ENCODE measurements at regions not wholly inside any gene's neighbourhood (a gene's known extent, or its start where the extent isn't known, plus 50 kb on each side); places are given as distances from the start of the nearest gene placed in this dataset.

- DNase-seq (ENCODE audit: low read depth): no peak
- no peak for TF ChIP-seq CTCF (conservative IDR thresholded peaks at IDR 0.05; ENCODE audit: low read length)
- no peak overlapping the region for H3K4me3 ChIP-seq (ENCODE audit: low read length)
These were observed 207.8 kb upstream of the FOXQ1 start for GRCh38 chr6:1103945-1104623.

- no peak for TF ChIP-seq CTCF (conservative IDR thresholded peaks at IDR 0.05; ENCODE audit: low read length)
- no peak for DNase-seq (ENCODE audit: low read depth)
- no peak overlapping the region for H3K4me3 ChIP-seq (ENCODE audit: low read length)
These were observed 208.9 kb upstream of the FOXQ1 start for GRCh38 chr6:1103021-1103420.

- TF ChIP-seq CTCF (conservative IDR thresholded peaks at IDR 0.05; ENCODE audit: low read length): no peak
These were observed 211.6 kb upstream of the FOXQ1 start for GRCh38 chr6:1100269-1100668.

GRCh38 chr6:1099264-1099663 lies 212.6 kb upstream of the FOXQ1 start:
- no peak for TF ChIP-seq CTCF (conservative IDR thresholded peaks at IDR 0.05; ENCODE audit: low read length)
- H3K4me3 ChIP-seq (ENCODE audit: low read length): no peak overlapping the region
- no peak for DNase-seq (ENCODE audit: low read depth)

More at GRCh38 chr6:1100269-1100668, 211.6 kb upstream of the FOXQ1 start:
- no peak for DNase-seq (ENCODE audit: low read depth)
- H3K4me3 ChIP-seq (ENCODE audit: low read length): no peak overlapping the region

- TF ChIP-seq CTCF (conservative IDR thresholded peaks at IDR 0.05; ENCODE audit: low read length): no peak
- DNase-seq (ENCODE audit: low read depth): no peak
- H3K4me3 ChIP-seq (ENCODE audit: low read length): no peak overlapping the region
These were observed 214.7 kb upstream of the FOXQ1 start for GRCh38 chr6:1096967-1097765.

- no peak for TF ChIP-seq CTCF (conservative IDR thresholded peaks at IDR 0.05; ENCODE audit: low read length)
- peak; percentile 84 for DNase-seq (ENCODE audit: low read depth)
- no peak overlapping the region for H3K4me3 ChIP-seq (ENCODE audit: low read length)
These were observed 217.6 kb upstream of the FOXQ1 start for GRCh38 chr6:1094306-1094705.

GRCh38 chr6:1091900-1092299 lies 220.0 kb upstream of the FOXQ1 start:
- TF ChIP-seq CTCF (conservative IDR thresholded peaks at IDR 0.05; ENCODE audit: low read length): no peak
- DNase-seq (ENCODE audit: low read depth): no peak
- H3K4me3 ChIP-seq (ENCODE audit: low read length): no peak overlapping the region
